ENCODE measurements at regions not wholly inside any gene's neighbourhood (a gene's known extent, or its start where the extent isn't known, plus 50 kb on each side); places are given as distances from the start of the nearest gene placed in this dataset.
"Not testable (repeated sequence)": the region's sequence is repeated elsewhere in the genome, so short reads cannot be mapped to it uniquely, and the experiment has no call there.

DNA sequence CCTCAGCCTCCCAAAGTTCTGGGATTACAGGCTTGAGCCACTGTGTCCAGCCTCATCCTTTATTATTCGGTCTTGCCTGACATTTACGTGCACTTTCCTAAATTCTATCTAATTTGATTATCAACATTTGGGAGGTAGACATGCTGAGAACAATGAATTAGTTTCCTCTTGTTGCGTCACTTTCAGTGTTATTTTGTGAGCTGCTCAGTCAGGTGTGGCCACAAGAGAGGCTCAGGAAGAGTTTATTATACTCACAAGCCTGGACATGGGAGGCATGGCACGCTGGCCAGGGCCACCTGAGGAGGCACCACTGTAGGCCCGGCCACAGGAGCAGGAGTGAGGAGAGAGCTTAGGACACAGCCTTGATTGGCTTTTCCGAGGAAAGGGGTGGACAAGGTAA is 59.7 kb upstream of the RBFOX2 start:
- Histone ChIP-seq H3K27me3 (ENCODE audit: control insufficient read depth, insufficient read depth, low read length) (no peaks in the 10 kb centered on the region), H3K9me3 (replicated peaks; ENCODE audit: control insufficient read depth, low read depth, low read length) (no peaks in the 10 kb centered on the region), H3K27ac (ENCODE audit: low read length) (no peak overlapping the region), H3K4me1 (ENCODE audit: control insufficient read depth, insufficient read depth, low read length) (no peaks in the 10 kb centered on the region), H3K36me3 (ENCODE audit: control insufficient read depth, insufficient read depth, low read length) (no peaks in the 10 kb centered on the region), H3K4me3 (ENCODE audit: low read length) (no peak overlapping the region)
- WGBS (ENCODE audit: insufficient coverage): 78% methylated on average over 3 of the region's 6 CpGs
- DNase-seq: no peak

DNA sequence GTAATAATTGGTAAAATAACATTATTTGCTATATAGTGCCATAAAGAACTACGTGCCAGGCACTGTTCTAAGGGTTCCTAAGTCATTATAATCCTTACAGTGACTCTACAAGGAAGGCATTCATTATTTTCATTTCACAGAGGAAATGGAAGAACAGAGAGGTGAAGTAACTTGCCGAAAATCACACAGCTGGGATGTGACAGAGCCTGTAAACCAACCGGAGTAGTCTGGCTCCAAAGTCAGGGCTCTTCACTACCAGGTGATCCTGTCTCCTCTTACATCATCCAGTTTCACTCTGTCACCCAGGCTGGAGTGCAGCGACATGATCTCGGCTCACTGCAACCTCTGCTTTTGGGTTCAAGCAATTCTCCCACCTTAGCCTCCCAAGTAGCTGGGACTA is 59.2 kb upstream of the RBFOX2 start:
- no peak overlapping the region for H3K4me3 ChIP-seq (ENCODE audit: low read length)
- no peaks in the 10 kb centered on the region for H3K36me3 ChIP-seq (ENCODE audit: control insufficient read depth, insufficient read depth, low read length)
- H3K4me1 ChIP-seq (ENCODE audit: control insufficient read depth, insufficient read depth, low read length): no peaks in the 10 kb centered on the region
- H3K27me3 ChIP-seq (ENCODE audit: control insufficient read depth, insufficient read depth, low read length): no peaks in the 10 kb centered on the region
- 68% methylated on average over 2 of the region's 5 CpGs for WGBS (ENCODE audit: insufficient coverage)
- DNase-seq: no peak
- no peak overlapping the region for H3K27ac ChIP-seq (ENCODE audit: low read length)
- H3K9me3 ChIP-seq (replicated peaks; ENCODE audit: control insufficient read depth, low read depth, low read length): no peaks in the 10 kb centered on the region

DNA sequence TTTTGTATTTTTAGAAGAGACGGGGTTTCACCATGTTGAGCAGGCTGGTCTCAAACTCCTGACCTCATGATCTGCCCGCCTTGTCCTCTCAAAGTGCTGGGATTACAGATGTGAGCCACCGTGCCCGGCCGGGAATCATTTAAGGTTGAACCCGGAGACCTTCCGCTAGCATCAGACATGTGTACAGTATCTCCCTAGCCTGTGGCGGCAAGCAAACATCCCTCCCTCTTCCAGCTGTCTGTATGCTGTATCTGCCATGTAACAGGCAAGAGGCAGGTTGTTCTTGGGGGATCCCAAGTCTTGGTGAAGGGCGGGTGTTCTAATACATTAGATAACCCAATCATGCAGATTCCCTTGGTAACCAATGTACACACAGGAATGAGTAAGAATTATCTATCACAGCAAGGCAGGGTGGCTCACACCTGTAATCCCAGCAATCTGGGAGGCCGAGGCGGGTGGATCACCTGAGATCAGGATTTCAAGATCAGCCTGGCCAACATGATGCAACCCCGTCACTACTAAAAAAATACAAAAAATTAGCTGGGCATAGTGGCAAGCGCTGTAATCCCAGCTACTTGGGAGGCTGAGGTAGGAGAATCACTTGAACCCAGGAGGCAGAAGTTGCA is 58.1 kb upstream of the RBFOX2 start:
- no peak for DNase-seq
- Histone ChIP-seq H3K27ac (ENCODE audit: low read length) (no peak overlapping the region), H3K27me3 (ENCODE audit: control insufficient read depth, insufficient read depth, low read length) (no peaks in the 10 kb centered on the region), H3K9me3 (replicated peaks; ENCODE audit: control insufficient read depth, low read depth, low read length) (no peaks in the 10 kb centered on the region), H3K36me3 (ENCODE audit: control insufficient read depth, insufficient read depth, low read length) (no peaks in the 10 kb centered on the region), H3K4me3 (ENCODE audit: low read length) (no peak overlapping the region), H3K4me1 (ENCODE audit: control insufficient read depth, insufficient read depth, low read length) (no peaks in the 10 kb centered on the region)
- WGBS (ENCODE audit: insufficient coverage): 93% methylated on average over 7 of the region's 13 CpGs

DNA sequence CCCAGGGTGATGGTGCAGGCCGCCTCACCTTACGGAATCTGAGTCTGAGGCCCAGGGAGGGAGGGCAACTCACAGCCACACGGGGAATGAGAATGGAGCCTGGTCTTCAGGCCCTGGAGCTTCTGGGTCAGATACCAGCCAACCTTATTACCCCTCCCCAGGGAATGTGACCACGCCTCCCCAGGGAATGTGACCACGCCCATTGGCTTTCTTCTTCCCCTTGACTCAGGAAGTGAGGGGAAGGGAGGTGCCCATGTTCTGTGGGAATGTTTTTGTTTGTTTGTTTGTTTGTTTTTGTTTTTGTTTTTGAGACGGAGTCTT is 57.5 kb upstream of the RBFOX2 start:
- Histone ChIP-seq H3K9me3 (replicated peaks; ENCODE audit: control insufficient read depth, low read depth, low read length) (no peaks in the 10 kb centered on the region), H3K27ac (ENCODE audit: low read length) (no peak overlapping the region), H3K27me3 (ENCODE audit: control insufficient read depth, insufficient read depth, low read length) (no peaks in the 10 kb centered on the region), H3K4me3 (ENCODE audit: low read length) (no peak overlapping the region), H3K4me1 (ENCODE audit: control insufficient read depth, insufficient read depth, low read length) (no peaks in the 10 kb centered on the region), H3K36me3 (ENCODE audit: control insufficient read depth, insufficient read depth, low read length) (no peaks in the 10 kb centered on the region)
- no CpG with 5 or more reads among the region's 6 CpGs for WGBS (ENCODE audit: insufficient coverage)
- DNase-seq: no peak

DNA sequence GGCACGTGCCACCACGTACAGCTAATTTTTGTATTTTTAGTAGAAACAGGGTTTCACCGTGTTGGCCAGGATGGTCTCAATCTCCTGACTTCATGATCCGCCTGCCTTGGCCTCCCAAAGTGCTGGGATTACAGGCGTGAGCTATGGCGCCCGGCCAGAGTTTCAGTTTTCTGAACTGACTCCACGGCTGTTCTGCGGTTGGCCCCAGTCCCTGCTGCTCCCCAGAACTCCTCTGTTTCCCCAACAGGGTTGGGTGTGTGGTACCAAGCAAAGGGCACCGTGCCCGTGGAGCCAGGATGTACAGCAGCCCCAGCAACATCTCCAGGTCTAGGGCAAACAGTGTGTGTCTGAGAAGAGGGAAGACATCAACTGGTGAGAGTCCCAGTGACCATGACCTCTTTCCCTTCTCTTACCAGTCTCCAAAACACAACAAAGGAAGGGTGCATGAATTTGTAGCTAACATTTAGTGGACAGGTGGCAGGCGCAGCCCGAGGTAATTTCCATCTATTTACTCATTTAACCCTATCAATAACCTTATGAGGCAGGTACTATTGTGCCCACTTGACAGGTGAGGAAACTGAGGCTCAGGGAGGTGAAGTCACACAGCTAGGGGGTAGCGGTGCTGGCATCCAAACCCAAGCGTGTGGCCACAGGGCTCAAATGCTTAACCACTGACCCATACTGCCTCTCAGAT is 57.0 kb upstream of the RBFOX2 start:
- no peaks in the 10 kb centered on the region for H3K9me3 ChIP-seq (replicated peaks; ENCODE audit: control insufficient read depth, low read depth, low read length)
- WGBS (ENCODE audit: insufficient coverage): 80% methylated on average over 1 of the region's 15 CpGs
- no peak overlapping the region for H3K4me3 ChIP-seq (ENCODE audit: low read length)
- no peaks in the 10 kb centered on the region for H3K27me3 ChIP-seq (ENCODE audit: control insufficient read depth, insufficient read depth, low read length)
- H3K27ac ChIP-seq (ENCODE audit: low read length): no peak overlapping the region
- no peak for DNase-seq
- no peaks in the 10 kb centered on the region for H3K4me1 ChIP-seq (ENCODE audit: control insufficient read depth, insufficient read depth, low read length)
- no peaks in the 10 kb centered on the region for H3K36me3 ChIP-seq (ENCODE audit: control insufficient read depth, insufficient read depth, low read length)

DNA sequence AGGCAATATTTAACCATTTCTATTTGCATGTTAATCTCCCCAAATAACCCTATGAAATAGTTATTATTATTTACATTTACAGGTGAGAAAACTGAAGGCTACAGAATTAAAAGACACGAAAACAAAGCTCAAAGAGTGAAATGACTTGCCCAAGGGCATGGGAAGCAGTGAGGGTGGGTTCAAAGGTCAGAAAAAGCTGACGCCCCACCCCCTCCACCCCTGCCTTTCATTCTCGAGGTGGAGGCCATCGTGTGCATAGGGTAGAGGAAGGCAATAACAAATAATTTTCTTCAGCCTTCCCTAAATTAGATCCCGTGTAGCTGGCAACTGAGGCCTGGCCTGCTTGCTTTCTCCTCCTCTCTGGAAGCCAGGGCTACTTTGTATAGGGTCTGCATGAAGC is 56.1 kb upstream of the RBFOX2 start:
- Histone ChIP-seq H3K4me1 (ENCODE audit: control insufficient read depth, insufficient read depth, low read length) (no peaks in the 10 kb centered on the region), H3K27ac (ENCODE audit: low read length) (no peak overlapping the region), H3K9me3 (replicated peaks; ENCODE audit: control insufficient read depth, low read depth, low read length) (no peaks in the 10 kb centered on the region), H3K4me3 (ENCODE audit: low read length) (no peak overlapping the region), H3K27me3 (ENCODE audit: control insufficient read depth, insufficient read depth, low read length) (no peaks in the 10 kb centered on the region), H3K36me3 (ENCODE audit: control insufficient read depth, insufficient read depth, low read length) (no peaks in the 10 kb centered on the region)
- DNase-seq: no peak
- WGBS (ENCODE audit: insufficient coverage): no CpG with 5 or more reads among the region's 5 CpGs

DNA sequence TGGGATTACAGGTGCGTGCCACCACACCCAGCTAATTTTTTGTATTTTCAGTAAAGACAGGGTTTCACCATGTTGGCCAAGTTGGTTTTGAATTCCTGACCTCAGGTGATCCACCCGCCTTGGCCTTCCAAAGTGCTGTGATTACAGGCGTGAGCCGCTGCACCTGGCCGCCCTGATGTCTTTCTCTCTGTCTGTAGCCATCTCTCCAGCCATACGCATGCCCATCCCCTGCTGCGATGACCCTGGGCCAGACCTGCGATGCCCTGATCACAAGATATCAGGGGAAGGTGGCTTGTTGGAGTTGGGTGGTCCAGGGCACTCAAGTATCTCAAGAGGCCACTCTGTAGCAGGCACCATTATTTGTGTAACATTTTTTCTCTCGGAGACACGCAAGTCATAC is 54.4 kb upstream of the RBFOX2 start:
- DNase-seq: no peak
- Histone ChIP-seq H3K36me3 (ENCODE audit: control insufficient read depth, insufficient read depth, low read length) (no peaks in the 10 kb centered on the region), H3K9me3 (replicated peaks; ENCODE audit: control insufficient read depth, low read depth, low read length) (no peaks in the 10 kb centered on the region), H3K4me3 (ENCODE audit: low read length) (no peak overlapping the region), H3K27me3 (ENCODE audit: control insufficient read depth, insufficient read depth, low read length) (no peaks in the 10 kb centered on the region), H3K27ac (ENCODE audit: low read length) (no peak overlapping the region), H3K4me1 (ENCODE audit: control insufficient read depth, insufficient read depth, low read length) (no peaks in the 10 kb centered on the region)
- 98% methylated on average over 5 of the region's 10 CpGs for WGBS (ENCODE audit: insufficient coverage)

DNA sequence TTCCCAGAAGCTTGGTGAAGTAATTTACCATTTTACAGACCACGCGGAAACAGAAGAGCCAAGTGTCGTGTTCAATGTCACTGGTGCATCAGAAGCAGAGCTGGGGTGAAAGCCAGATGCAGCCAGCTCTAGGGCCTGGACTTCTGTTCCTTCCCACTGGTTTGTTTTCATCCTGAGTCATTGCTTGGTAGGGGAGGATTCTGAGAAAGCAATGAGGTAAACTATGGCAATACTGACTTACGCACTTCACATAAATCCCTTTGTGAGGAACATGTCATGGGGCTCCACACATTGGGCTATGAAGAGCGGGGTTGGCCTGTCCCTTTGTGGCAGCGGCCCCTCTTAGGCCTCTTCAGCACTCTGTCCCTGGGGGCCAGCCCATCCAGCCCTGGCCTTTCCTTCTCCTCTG is 52.4 kb upstream of the RBFOX2 start:
- 65% methylated on average over 2 of the region's 6 CpGs for WGBS (ENCODE audit: insufficient coverage)
- peak; percentile 67 for DNase-seq
- H3K27me3 ChIP-seq (ENCODE audit: control insufficient read depth, insufficient read depth, low read length): no peaks in the 10 kb centered on the region
- no peaks in the 10 kb centered on the region for H3K9me3 ChIP-seq (replicated peaks; ENCODE audit: control insufficient read depth, low read depth, low read length)
- no peak overlapping the region for H3K4me3 ChIP-seq (ENCODE audit: low read length)
- H3K36me3 ChIP-seq (ENCODE audit: control insufficient read depth, insufficient read depth, low read length): no peaks in the 10 kb centered on the region
- H3K4me1 ChIP-seq (ENCODE audit: control insufficient read depth, insufficient read depth, low read length): no peaks in the 10 kb centered on the region
- no peak overlapping the region for H3K27ac ChIP-seq (ENCODE audit: low read length)

DNA sequence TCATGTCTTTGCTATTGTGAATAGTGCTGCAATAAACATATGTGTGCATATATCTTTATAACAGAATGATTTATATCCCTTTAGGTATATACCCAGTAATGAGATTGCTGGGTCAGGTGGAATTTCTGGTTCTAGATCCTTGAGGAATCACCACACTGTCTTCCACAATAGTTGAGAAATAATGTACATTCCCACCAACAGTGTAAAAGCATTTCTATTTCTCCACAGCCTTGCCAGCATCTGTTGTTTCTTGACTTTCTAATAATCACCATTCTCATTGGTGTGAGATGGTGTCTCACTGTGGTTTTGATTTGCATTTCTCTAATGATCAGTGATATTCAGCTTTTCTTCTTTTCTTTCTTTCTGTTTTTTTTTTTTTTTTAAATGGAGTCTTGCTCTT is 51.7 kb upstream of the RBFOX2 start:
- not testable (repeated sequence) for DNase-seq; H3K4me3 ChIP-seq (ENCODE audit: low read length); H3K4me1 ChIP-seq (ENCODE audit: control insufficient read depth, insufficient read depth, low read length); H3K36me3 ChIP-seq (ENCODE audit: control insufficient read depth, insufficient read depth, low read length); H3K27ac ChIP-seq (ENCODE audit: low read length); H3K9me3 ChIP-seq (replicated peaks; ENCODE audit: control insufficient read depth, low read depth, low read length); H3K27me3 ChIP-seq (ENCODE audit: control insufficient read depth, insufficient read depth, low read length)

DNA sequence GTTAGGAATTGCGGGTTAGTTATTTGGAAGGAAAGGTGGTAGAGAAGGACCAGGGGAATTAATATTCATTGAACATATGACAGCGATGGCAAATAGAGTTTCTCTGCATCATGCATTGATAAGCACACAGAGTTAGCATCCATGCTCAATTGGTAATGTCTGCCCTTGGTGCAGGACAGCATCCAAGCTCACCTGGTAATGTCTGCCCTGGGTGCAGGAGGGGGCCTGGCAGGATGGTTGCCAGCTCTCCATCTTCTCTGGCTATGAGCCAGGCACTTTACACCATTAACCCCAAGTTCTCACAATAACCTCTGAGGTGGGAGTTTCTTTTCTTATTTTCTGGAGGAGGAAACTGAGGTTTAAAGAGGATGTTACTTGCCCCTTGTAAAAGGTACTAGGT is 50.4 kb upstream of the RBFOX2 start:
- Histone ChIP-seq H3K27ac (ENCODE audit: low read length) (no peak overlapping the region), H3K4me3 (ENCODE audit: low read length) (no peak overlapping the region), H3K9me3 (replicated peaks; ENCODE audit: control insufficient read depth, low read depth, low read length) (no peaks in the 10 kb centered on the region), H3K27me3 (ENCODE audit: control insufficient read depth, insufficient read depth, low read length) (no peaks in the 10 kb centered on the region), H3K36me3 (ENCODE audit: control insufficient read depth, insufficient read depth, low read length) (no peaks in the 10 kb centered on the region), H3K4me1 (ENCODE audit: control insufficient read depth, insufficient read depth, low read length) (no peaks in the 10 kb centered on the region)
- no peak for DNase-seq
- no CpG with 5 or more reads among the region's 2 CpGs for WGBS (ENCODE audit: insufficient coverage)

Data from muscle of leg (tissue), 3 donors.